Neural cell (in vitro differentiated cells): ENCODE measurements at regions not wholly inside any gene's neighbourhood (a gene's known extent, or its start where the extent isn't known, plus 50 kb on each side); places are given as distances from the start of the nearest gene placed in this dataset.
"Not testable (repeated sequence)": the region's sequence is repeated elsewhere in the genome, so short reads cannot be mapped to it uniquely, and the experiment has no call there.

Experiments
- EP300 ChIP-seq: fragments of 450-650 bp; conservative IDR thresholded peaks from 2 replicates; pipeline ENCODE4 v1.6.1; 2014; ENCODE audit warnings: antibody characterized with exemption, mild to moderate bottlenecking, moderate library complexity; ENCODE audit not compliant: poor library complexity, severe bottlenecking
- EZH2 ChIP-seq: fragments of 200-600, 300-800 bp; shearing (Covaris generic), sonication (generic); IDR thresholded peaks from 2 replicates; pipeline ENCODE4 v1.6.1; 2014; ENCODE audit warnings: antibody characterized with exemption, low read length, borderline replicate concordance, mild to moderate bottlenecking; ENCODE audit not compliant: insufficient read depth, poor library complexity, severe bottlenecking
- MXI1 ChIP-seq: fragments of 450-650 bp; conservative IDR thresholded peaks from 2 replicates; pipeline ENCODE4 v1.6.1; 2014; ENCODE audit warnings: antibody characterized with exemption, mild to moderate bottlenecking; ENCODE audit not compliant: poor library complexity, severe bottlenecking
- POLR2AphosphoS5 ChIP-seq: IDR thresholded peaks from 2 replicates; pipeline ENCODE4 v1.6.1; 2012
- RAD21 ChIP-seq: fragments of 450-650 bp; conservative IDR thresholded peaks from 2 replicates; pipeline ENCODE4 v1.6.1; 2014; ENCODE audit warnings: antibody characterized with exemption, mild to moderate bottlenecking, moderate library complexity
- SMC3 ChIP-seq: fragments of 450-650 bp; conservative IDR thresholded peaks from 2 replicates; pipeline ENCODE4 v1.6.1; 2014; ENCODE audit warnings: antibody characterized with exemption, mild to moderate bottlenecking, moderate library complexity; ENCODE audit not compliant: poor library complexity
- TAF1 ChIP-seq: IDR thresholded peaks from 2 replicates; pipeline ENCODE4 v1.6.1; 2012; ENCODE audit warnings: low read depth
- TF ChIP-seq, protein P1 (sequence below): fragments of 450-650 bp; IDR thresholded peaks from 2 replicates; pipeline ENCODE4 v1.5.1; 2014; ENCODE audit warnings: antibody characterized with exemption, mild to moderate bottlenecking, moderate library complexity; ENCODE audit not compliant: poor library complexity, severe bottlenecking
- TF ChIP-seq, protein P2 (sequence below): IDR thresholded peaks from 2 replicates; pipeline ENCODE4 v1.6.1; 2012; ENCODE audit warnings: borderline replicate concordance

DNA sequence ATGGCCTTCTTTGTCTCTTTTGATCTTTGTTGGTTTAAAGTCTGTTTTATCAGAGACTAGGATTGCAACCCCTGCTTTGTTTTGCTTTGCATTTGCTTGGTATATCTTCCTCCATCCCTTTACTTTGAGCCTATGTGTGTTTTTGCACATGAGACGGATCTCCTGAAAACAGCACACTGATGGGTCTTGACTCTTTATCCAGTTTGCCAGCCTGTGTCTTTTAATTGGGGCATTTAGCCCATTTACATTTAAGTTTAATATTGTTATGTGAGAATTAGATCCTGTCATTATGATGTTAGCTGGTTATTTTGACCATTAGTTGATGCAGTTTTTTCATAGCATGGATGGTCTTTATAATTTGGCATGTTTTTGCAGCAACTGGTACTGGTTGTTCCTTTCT lies 89.2 kb upstream of the ITPRID2 start:
- not testable (repeated sequence) for TF ChIP-seq TAF1, RAD21, EZH2, POLR2AphosphoS5, EP300, MXI1, SMC3
- TF ChIP-seq, protein P1, sequence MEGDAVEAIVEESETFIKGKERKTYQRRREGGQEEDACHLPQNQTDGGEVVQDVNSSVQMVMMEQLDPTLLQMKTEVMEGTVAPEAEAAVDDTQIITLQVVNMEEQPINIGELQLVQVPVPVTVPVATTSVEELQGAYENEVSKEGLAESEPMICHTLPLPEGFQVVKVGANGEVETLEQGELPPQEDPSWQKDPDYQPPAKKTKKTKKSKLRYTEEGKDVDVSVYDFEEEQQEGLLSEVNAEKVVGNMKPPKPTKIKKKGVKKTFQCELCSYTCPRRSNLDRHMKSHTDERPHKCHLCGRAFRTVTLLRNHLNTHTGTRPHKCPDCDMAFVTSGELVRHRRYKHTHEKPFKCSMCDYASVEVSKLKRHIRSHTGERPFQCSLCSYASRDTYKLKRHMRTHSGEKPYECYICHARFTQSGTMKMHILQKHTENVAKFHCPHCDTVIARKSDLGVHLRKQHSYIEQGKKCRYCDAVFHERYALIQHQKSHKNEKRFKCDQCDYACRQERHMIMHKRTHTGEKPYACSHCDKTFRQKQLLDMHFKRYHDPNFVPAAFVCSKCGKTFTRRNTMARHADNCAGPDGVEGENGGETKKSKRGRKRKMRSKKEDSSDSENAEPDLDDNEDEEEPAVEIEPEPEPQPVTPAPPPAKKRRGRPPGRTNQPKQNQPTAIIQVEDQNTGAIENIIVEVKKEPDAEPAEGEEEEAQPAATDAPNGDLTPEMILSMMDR, result not testable (repeated sequence)
- TF ChIP-seq, protein P2, sequence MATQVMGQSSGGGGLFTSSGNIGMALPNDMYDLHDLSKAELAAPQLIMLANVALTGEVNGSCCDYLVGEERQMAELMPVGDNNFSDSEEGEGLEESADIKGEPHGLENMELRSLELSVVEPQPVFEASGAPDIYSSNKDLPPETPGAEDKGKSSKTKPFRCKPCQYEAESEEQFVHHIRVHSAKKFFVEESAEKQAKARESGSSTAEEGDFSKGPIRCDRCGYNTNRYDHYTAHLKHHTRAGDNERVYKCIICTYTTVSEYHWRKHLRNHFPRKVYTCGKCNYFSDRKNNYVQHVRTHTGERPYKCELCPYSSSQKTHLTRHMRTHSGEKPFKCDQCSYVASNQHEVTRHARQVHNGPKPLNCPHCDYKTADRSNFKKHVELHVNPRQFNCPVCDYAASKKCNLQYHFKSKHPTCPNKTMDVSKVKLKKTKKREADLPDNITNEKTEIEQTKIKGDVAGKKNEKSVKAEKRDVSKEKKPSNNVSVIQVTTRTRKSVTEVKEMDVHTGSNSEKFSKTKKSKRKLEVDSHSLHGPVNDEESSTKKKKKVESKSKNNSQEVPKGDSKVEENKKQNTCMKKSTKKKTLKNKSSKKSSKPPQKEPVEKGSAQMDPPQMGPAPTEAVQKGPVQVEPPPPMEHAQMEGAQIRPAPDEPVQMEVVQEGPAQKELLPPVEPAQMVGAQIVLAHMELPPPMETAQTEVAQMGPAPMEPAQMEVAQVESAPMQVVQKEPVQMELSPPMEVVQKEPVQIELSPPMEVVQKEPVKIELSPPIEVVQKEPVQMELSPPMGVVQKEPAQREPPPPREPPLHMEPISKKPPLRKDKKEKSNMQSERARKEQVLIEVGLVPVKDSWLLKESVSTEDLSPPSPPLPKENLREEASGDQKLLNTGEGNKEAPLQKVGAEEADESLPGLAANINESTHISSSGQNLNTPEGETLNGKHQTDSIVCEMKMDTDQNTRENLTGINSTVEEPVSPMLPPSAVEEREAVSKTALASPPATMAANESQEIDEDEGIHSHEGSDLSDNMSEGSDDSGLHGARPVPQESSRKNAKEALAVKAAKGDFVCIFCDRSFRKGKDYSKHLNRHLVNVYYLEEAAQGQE, result not testable (repeated sequence)
